Caco-2 (cell line): ENCODE measurements at regions not wholly inside any gene's neighbourhood (a gene's known extent, or its start where the extent isn't known, plus 50 kb on each side); places are given as distances from the start of the nearest gene placed in this dataset.
"Not testable (repeated sequence)": the region's sequence is repeated elsewhere in the genome, so short reads cannot be mapped to it uniquely, and the experiment has no call there.

ENCODE experiments used
- BruUV-seq: library from RNA; stranded (reverse); fragments of 400-500 nt; replicated peaks from 2 replicates; lab custom pipeline; 2021; lab: Mats Ljungman, UMichigan
- CTCF ChIA-PET: fragments of 300-600 bp; sonication (Branson Sonifier 250); formaldehyde crosslinking; loops from one replicate; lab custom pipeline; 2022; ENCODE audit warnings: antibody characterized with exemption; lab: Charles Lee
- POLR2A ChIA-PET: fragments of 300-600 bp; sonication (Branson Sonifier 250); formaldehyde crosslinking; loops from one replicate; lab custom pipeline; 2022; ENCODE audit warnings: antibody characterized with exemption; lab: Charles Lee
- DNase-seq, 2 experiments: peaks; one replicate each; pipeline versions ENCODE4 v3.0.0 to v3.0.0-alpha.2; 2020 to 2022
- H3K27me3 ChIP-seq: replicated peaks from 2 replicates; pipeline ENCODE4 v1.6.0; 2011; ENCODE audit warnings: low read length; ENCODE audit not compliant: control insufficient read depth, insufficient read depth
- H3K36me3 ChIP-seq: 2 replicates; pipeline ENCODE4 v1.5.1; 2011; ENCODE audit warnings: low read length; ENCODE audit not compliant: control insufficient read depth, insufficient read depth
- H3K4me1 ChIP-seq: fragments of 250-450 bp; sonication (Bioruptor Pico); 2 replicates; pipeline ENCODE4 v1.5.1; 2020; ENCODE audit warnings: mild to moderate bottlenecking
- H3K4me3 ChIP-seq: 2 replicates; pipeline ENCODE4 v1.5.1; 2011; ENCODE audit warnings: low read depth, mild to moderate bottlenecking, control low read depth, low read length
- H3K9me3 ChIP-seq: fragments of 250-450 bp; sonication (Bioruptor Pico); 2 replicates; pipeline ENCODE4 v1.5.1; 2020; ENCODE audit warnings: mild to moderate bottlenecking, moderate library complexity
- H3K27ac Mint-ChIP-seq: one replicate; pipeline ENCODE4 v1.8.0; 2022; ENCODE audit warnings: mixed read lengths; ENCODE audit not compliant: unreplicated experiment
- H3K27me3 Mint-ChIP-seq: one replicate; pipeline ENCODE4 v1.8.0; 2022; ENCODE audit warnings: mixed read lengths; ENCODE audit not compliant: insufficient read depth, unreplicated experiment
- H3K36me3 Mint-ChIP-seq: one replicate; pipeline ENCODE4 v1.8.0; 2022; ENCODE audit warnings: mild to moderate bottlenecking, mixed read lengths; ENCODE audit not compliant: insufficient read depth, unreplicated experiment
- H3K4me1 Mint-ChIP-seq: one replicate; pipeline ENCODE4 v1.8.0; 2022; ENCODE audit warnings: low read depth, mixed read lengths; ENCODE audit not compliant: unreplicated experiment
- H3K4me3 Mint-ChIP-seq: one replicate; pipeline ENCODE4 v1.8.0; 2022; ENCODE audit warnings: mild to moderate bottlenecking, moderate library complexity, mixed read lengths; ENCODE audit not compliant: unreplicated experiment
- H3K9me3 Mint-ChIP-seq: one replicate; pipeline ENCODE4 v1.8.0; 2022; ENCODE audit warnings: mixed read lengths; ENCODE audit not compliant: unreplicated experiment
- intact Hi-C: fragments of 100-400 bp; cut with micrococcal nuclease; formaldehyde crosslinking; loops from one replicate; pipeline ENCODE4 v1.10.0; 2022; ENCODE audit not compliant: unreplicated experiment
- TF ChIP-seq, protein P1 (sequence below), 2 experiments: fragments of 200-600 bp in 1 of 2; IDR thresholded peaks; 1 replicate in 1 of 2; 2 replicates in 1 of 2; pipeline versions ENCODE4 v1.5.1 to v1.8.0; 2011 to 2022; ENCODE audit warnings: antibody characterized with exemption in 1 of 2, control low read depth in 1 of 2, inconsistent platforms in 1 of 2, low read depth in 1 of 2, low read length in 1 of 2, mild to moderate bottlenecking in 1 of 2, moderate library complexity in 1 of 2; ENCODE audit not compliant: insufficient read depth in 1 of 2, severe bottlenecking in 1 of 2, unreplicated experiment in 1 of 2

DNA sequence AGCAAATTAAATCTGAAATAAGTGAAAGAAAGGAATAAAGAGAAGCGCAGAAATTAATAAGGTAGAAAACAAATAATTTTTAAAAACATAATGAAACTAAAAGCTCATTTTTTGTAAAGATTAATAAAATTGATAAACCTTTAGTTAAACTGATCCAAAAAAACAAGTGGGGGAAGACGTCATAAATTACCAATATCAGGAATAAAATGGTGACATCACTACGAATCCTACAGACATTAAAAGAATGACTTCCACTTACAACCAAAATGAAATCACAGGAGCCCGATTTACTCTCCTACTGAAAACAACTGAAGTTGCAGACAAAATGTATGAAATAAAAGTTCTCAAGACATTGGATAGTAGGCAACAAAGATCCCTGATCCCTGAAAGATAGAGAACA lies 68.1 kb upstream of the IFFO2 start:
- no peaks in the 10 kb centered on the region for H3K27me3 Mint-ChIP-seq
- H3K36me3 ChIP-seq: no peaks in the 10 kb centered on the region
- BruUV-seq: no TSS peak
- no peak for DNase-seq
- intact Hi-C loops: no loop called here
- no peaks in the 10 kb centered on the region for H3K4me1 ChIP-seq
- ChIA-PET CTCF (no interaction called here), POLR2A (interaction anchor here (0.6 kb wide), 1 partner anchor 9 kb away, joined by 3 read pairs; no protein-coding TSS in a partner anchor)
- no peaks in the 10 kb centered on the region for H3K9me3 ChIP-seq
- TF ChIP-seq, protein P1, sequence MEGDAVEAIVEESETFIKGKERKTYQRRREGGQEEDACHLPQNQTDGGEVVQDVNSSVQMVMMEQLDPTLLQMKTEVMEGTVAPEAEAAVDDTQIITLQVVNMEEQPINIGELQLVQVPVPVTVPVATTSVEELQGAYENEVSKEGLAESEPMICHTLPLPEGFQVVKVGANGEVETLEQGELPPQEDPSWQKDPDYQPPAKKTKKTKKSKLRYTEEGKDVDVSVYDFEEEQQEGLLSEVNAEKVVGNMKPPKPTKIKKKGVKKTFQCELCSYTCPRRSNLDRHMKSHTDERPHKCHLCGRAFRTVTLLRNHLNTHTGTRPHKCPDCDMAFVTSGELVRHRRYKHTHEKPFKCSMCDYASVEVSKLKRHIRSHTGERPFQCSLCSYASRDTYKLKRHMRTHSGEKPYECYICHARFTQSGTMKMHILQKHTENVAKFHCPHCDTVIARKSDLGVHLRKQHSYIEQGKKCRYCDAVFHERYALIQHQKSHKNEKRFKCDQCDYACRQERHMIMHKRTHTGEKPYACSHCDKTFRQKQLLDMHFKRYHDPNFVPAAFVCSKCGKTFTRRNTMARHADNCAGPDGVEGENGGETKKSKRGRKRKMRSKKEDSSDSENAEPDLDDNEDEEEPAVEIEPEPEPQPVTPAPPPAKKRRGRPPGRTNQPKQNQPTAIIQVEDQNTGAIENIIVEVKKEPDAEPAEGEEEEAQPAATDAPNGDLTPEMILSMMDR (IDR thresholded peaks at IDR 0.05; ENCODE audit: insufficient read depth in 1 of 2, low read depth in 1 of 2, low read length in 1 of 2, severe bottlenecking in 1 of 2, unreplicated experiment in 1 of 2): no peak
- no peaks in the 10 kb centered on the region for H3K27me3 ChIP-seq
- no peaks in the 10 kb centered on the region for H3K36me3 Mint-ChIP-seq
- no peaks in the 10 kb centered on the region for H3K4me1 Mint-ChIP-seq
- H3K4me3 ChIP-seq: no peak overlapping the region
- no peak overlapping the region for H3K27ac Mint-ChIP-seq
- H3K4me3 Mint-ChIP-seq: no peak overlapping the region
- H3K9me3 Mint-ChIP-seq: no peaks in the 10 kb centered on the region

DNA sequence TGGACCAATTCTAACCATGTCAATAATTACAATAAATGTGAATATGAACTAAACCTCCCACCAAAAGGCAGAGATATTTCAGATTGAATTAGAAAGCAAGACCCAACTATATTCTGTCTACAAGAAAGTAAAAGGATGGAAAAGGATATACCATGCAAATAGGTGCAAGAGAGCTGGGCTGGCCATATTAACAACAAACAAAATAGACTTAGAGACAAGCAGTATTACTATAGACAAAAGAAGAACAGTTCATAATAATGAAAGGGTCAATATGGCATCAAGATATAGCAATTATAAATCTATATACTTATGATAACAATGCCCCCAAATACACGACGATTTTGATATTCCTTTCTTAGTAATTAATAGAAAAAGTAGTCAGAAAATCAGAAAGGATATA lies 67.3 kb upstream of the IFFO2 start:
- TF ChIP-seq, protein P1 (IDR thresholded peaks at IDR 0.05; ENCODE audit: insufficient read depth in 1 of 2, low read depth in 1 of 2, low read length in 1 of 2, severe bottlenecking in 1 of 2, unreplicated experiment in 1 of 2): no peak
- intact Hi-C loops: no loop called here
- Mint-ChIP-seq H3K36me3 (no peaks in the 10 kb centered on the region), H3K27ac (no peak overlapping the region), H3K9me3 (no peaks in the 10 kb centered on the region), H3K27me3 (no peaks in the 10 kb centered on the region), H3K4me1 (no peaks in the 10 kb centered on the region), H3K4me3 (no peak overlapping the region)
- no peaks in the 10 kb centered on the region for H3K4me1 ChIP-seq
- H3K9me3 ChIP-seq: no peaks in the 10 kb centered on the region
- no peak overlapping the region for H3K4me3 ChIP-seq
- DNase-seq: no peak
- no peaks in the 10 kb centered on the region for H3K27me3 ChIP-seq
- H3K36me3 ChIP-seq: no peaks in the 10 kb centered on the region
- CTCF ChIA-PET: no interaction called here
- BruUV-seq: no TSS peak
- POLR2A ChIA-PET: interaction anchor here (0.6 kb wide), 1 partner anchor 10 kb away, joined by 3 read pairs; no protein-coding TSS in a partner anchor

DNA sequence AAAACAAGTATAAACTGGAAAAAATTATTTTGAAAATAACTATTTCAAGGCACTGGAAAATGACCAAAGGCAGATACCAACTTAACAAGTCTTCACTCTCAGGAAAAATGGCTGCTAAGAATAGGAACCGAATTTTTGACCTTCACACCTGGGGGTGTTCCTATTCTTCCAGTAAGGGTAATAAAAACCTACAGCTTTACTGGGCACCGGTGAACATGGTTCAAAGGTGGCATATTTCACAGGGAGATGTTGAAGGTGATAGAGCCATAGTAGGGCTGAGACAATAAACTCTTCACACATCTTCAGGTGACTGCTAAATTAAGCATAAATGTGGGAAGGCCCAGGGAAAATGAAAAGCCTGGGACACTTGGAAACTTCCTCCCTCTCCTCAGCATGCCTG lies 65.4 kb upstream of the IFFO2 start:
- Histone ChIP-seq H3K4me1 (no peaks in the 10 kb centered on the region), H3K9me3 (no peaks in the 10 kb centered on the region), H3K27me3 (no peaks in the 10 kb centered on the region), H3K4me3 (no peak overlapping the region), H3K36me3 (no peaks in the 10 kb centered on the region)
- Mint-ChIP-seq H3K9me3 (no peaks in the 10 kb centered on the region), H3K4me1 (no peaks in the 10 kb centered on the region), H3K27ac (no peak overlapping the region), H3K27me3 (no peaks in the 10 kb centered on the region), H3K4me3 (no peak overlapping the region), H3K36me3 (no peaks in the 10 kb centered on the region)
- DNase-seq: no peak
- CTCF ChIA-PET: no interaction called here
- TF ChIP-seq, protein P1 (IDR thresholded peaks at IDR 0.05; ENCODE audit: insufficient read depth in 1 of 2, low read depth in 1 of 2, low read length in 1 of 2, severe bottlenecking in 1 of 2, unreplicated experiment in 1 of 2): no peak
- POLR2A ChIA-PET: no interaction called here
- no TSS peak for BruUV-seq
- intact Hi-C loops: no loop called here

DNA sequence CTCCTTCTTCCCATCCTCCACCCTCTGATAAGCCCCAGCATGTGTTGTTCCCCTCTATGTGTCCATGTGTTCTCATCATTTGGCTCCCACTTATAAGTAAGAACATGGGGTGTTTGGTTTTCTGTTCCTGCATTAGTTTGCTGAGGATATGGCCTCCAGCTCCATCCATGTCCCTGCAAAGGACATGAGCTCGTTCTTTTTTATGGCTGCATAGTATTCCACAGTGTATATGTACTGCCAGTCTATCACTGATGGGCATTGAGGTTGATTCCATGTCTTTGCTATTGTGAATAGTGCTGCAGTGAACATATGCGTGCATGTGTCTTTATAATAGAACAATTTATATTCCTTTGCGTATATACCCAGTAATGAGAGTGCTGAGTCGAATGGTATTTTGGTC lies 62.8 kb upstream of the IFFO2 start:
- intact Hi-C loops, H3K4me1 ChIP-seq, POLR2A ChIA-PET, H3K27me3 Mint-ChIP-seq, H3K36me3 ChIP-seq, H3K4me1 Mint-ChIP-seq, H3K9me3 ChIP-seq, H3K4me3 ChIP-seq, H3K9me3 Mint-ChIP-seq, H3K4me3 Mint-ChIP-seq, CTCF ChIA-PET, BruUV-seq, H3K27ac Mint-ChIP-seq, H3K27me3 ChIP-seq, H3K36me3 Mint-ChIP-seq, DNase-seq: not testable (repeated sequence)
